Progenitor cell of endocrine pancreas (in vitro differentiated cells): ENCODE measurements at regions not wholly inside any gene's neighbourhood (a gene's known extent, or its start where the extent isn't known, plus 50 kb on each side); places are given as distances from the start of the nearest gene placed in this dataset.
"Not testable (repeated sequence)": the region's sequence is repeated elsewhere in the genome, so short reads cannot be mapped to it uniquely, and the experiment has no call there.

Source experiments
- DNase-seq: peaks from one replicate; pipeline ENCODE4 v3.0.0; 2021; ENCODE audit warnings: low spot score; ENCODE audit not compliant: unreplicated experiment
- H3K27ac Mint-ChIP-seq: 2 replicates; pipeline ENCODE4 v1.8.0; 2021; ENCODE audit warnings: mild to moderate bottlenecking, moderate library complexity, mixed read lengths
- H3K27me3 Mint-ChIP-seq: 2 replicates; pipeline ENCODE4 v1.8.0; 2021; ENCODE audit warnings: mixed read lengths
- H3K36me3 Mint-ChIP-seq: 2 replicates; pipeline ENCODE4 v1.8.0; 2022; ENCODE audit warnings: mixed read lengths; ENCODE audit not compliant: insufficient read depth
- H3K4me1 Mint-ChIP-seq: 2 replicates; pipeline ENCODE4 v1.8.0; 2021; ENCODE audit warnings: low read depth, mixed read lengths
- H3K4me3 Mint-ChIP-seq: 2 replicates; pipeline ENCODE4 v1.8.0; 2021; ENCODE audit warnings: low read depth, mild to moderate bottlenecking, moderate library complexity, mixed read lengths
- H3K9me3 Mint-ChIP-seq: 2 replicates; pipeline ENCODE4 v1.8.0; 2021; ENCODE audit warnings: low read depth, mixed read lengths
- CTCF ChIP-seq: fragments of 200-600 bp; sonication (generic); IDR thresholded peaks from one replicate; pipeline ENCODE4 v1.5.0; 2021; ENCODE audit warnings: antibody characterized with exemption, mild to moderate bottlenecking; ENCODE audit not compliant: unreplicated experiment

DNA sequence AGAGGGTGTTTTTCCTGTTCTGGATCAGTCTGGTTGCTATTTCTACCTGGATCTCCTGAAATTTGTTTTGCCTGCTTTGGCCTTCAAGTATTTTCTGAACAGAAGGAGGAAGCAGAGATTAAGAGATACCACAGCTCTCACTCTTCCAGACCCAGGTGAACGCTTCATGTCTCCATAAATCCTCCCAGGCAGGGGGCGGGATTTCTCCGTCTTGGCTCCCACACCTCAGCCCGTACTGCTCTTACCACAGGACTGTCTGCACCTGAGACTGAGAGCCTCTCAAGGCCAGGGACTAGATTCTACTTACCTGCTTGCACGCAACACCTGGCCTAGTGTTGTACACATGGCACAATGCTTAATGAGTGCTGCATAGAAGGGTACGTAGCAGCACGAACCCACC is 59.9 kb upstream of the LRPPRC start:
- no peak overlapping the region for H3K27ac Mint-ChIP-seq
- H3K4me1 Mint-ChIP-seq: peaks cover 3% of the 10 kb centered on the region
- peaks cover 4% of the 10 kb centered on the region for H3K9me3 Mint-ChIP-seq
- H3K4me3 Mint-ChIP-seq: no peak overlapping the region
- no peak for DNase-seq
- no peaks in the 10 kb centered on the region for H3K36me3 Mint-ChIP-seq
- TF ChIP-seq CTCF: no peak
- no peaks in the 10 kb centered on the region for H3K27me3 Mint-ChIP-seq

DNA sequence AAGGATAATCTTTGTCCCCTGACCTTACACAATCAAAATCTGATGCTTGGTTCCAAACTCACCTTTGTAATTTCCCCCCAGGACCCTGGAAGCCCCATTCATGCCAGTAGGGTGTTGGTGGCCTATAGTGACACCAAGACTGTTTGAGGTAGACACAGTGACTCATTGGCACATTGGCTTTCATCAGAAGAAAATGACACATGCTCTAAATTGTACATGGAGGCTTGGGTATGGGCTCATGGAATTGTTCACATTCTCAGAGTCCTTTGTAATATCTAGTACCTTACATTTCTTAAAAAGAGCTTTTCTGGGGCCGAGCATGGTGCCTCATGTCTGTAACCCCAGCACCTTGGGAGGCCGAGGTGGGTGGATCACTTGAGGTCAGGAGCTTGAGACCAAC is 61.2 kb upstream of the LRPPRC start:
- no peak for TF ChIP-seq CTCF
- DNase-seq: no peak
- no peaks in the 10 kb centered on the region for H3K27me3 Mint-ChIP-seq

GRCh38 chr2:44060286-44060685 is 64.5 kb upstream of the LRPPRC start:
- peaks cover 16% of the 10 kb centered on the region for H3K9me3 Mint-ChIP-seq
- DNase-seq, H3K27me3 Mint-ChIP-seq, H3K36me3 Mint-ChIP-seq, H3K4me1 Mint-ChIP-seq, H3K4me3 Mint-ChIP-seq, H3K27ac Mint-ChIP-seq: not testable (repeated sequence)

More for the DNA sequence above, 61.2 kb upstream of the LRPPRC start:
- Mint-ChIP-seq H3K27ac (no peak overlapping the region), H3K36me3 (no peaks in the 10 kb centered on the region), H3K4me3 (no peak overlapping the region), H3K4me1 (peaks cover 3% of the 10 kb centered on the region), H3K9me3 (peaks cover 10% of the 10 kb centered on the region)

GRCh38 chr2:44060990-44061389 is 65.2 kb upstream of the LRPPRC start:
- DNase-seq: no peak
- Mint-ChIP-seq H3K4me3 (no peak overlapping the region), H3K9me3 (peaks cover 16% of the 10 kb centered on the region), H3K27ac (no peak overlapping the region), H3K27me3 (no peaks in the 10 kb centered on the region), H3K36me3 (no peaks in the 10 kb centered on the region), H3K4me1 (peaks cover 2% of the 10 kb centered on the region)
- TF ChIP-seq CTCF: no peak

- Mint-ChIP-seq H3K36me3 (no peaks in the 10 kb centered on the region), H3K4me1 (peaks cover 2% of the 10 kb centered on the region), H3K9me3 (peaks cover 16% of the 10 kb centered on the region), H3K4me3 (no peak overlapping the region), H3K27me3 (no peaks in the 10 kb centered on the region), H3K27ac (no peak overlapping the region)
- DNase-seq: no peak
- TF ChIP-seq CTCF: no peak
These were observed 65.7 kb upstream of the LRPPRC start for GRCh38 chr2:44061469-44061868.

DNA sequence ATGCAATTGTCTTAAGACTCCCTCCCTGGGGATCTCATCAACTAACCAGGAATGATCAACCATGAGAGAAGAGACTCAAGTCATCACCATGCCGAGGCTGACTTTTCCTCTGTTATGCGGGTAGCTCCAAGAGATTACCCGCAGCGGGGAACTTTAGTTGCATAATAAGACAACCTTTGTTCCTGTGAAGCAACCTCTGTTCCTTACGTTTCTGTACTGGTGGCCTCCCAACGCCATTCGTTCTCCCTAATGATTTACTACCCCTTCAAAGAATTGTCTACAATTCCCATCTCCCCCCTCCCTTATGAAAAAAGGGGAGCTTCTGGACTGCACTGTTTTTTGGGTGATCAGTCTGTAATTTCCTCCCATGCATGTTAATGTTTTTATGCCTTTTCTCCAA is 66.1 kb upstream of the LRPPRC start:
- no peaks in the 10 kb centered on the region for H3K27me3 Mint-ChIP-seq
- no peak overlapping the region for H3K27ac Mint-ChIP-seq
- no peak for DNase-seq
- H3K4me3 Mint-ChIP-seq: no peak overlapping the region
- peaks cover 16% of the 10 kb centered on the region for H3K9me3 Mint-ChIP-seq
- no peak for TF ChIP-seq CTCF
- H3K36me3 Mint-ChIP-seq: no peaks in the 10 kb centered on the region
- H3K4me1 Mint-ChIP-seq: peaks cover 2% of the 10 kb centered on the region
